Right lobe of liver (tissue), 6 donors: ENCODE measurements at regions not wholly inside any gene's neighbourhood (a gene's known extent, or its start where the extent isn't known, plus 50 kb on each side); places are given as distances from the start of the nearest gene placed in this dataset.
"Not testable (repeated sequence)": the region's sequence is repeated elsewhere in the genome, so short reads cannot be mapped to it uniquely, and the experiment has no call there.

Source experiments
- ATAC-seq, 4 donors: fragments of 200-7000 bp; cut with Tn5 transposase; one replicate each; pipeline ENCODE4 v1.9.1; 2020; ENCODE audit warnings: mild to moderate bottlenecking in 4 of 4, moderate library complexity in 4 of 4
- DNase-seq, 3 donors: peaks; one replicate each; pipeline ENCODE4 v3.0.0-alpha.2; 2020
- H3K27ac ChIP-seq, 3 donors: fragments of 200-600 bp; one replicate each; pipeline ENCODE4 v1.8.0; 2022
- H3K27me3 ChIP-seq, 2 donors: fragments of 200-600 bp; one replicate each; pipeline ENCODE4 v1.8.0; 2022
- H3K36me3 ChIP-seq, 4 donors: fragments of 200-600 bp; sonication (generic) in 1 of 4; one replicate each; pipeline versions ENCODE4 v1.5.1 to v1.8.0; 2017 to 2022; ENCODE audit warnings: control low read depth in 1 of 4
- H3K4me1 ChIP-seq, 4 donors: fragments of 200-600 bp; sonication (generic) in 1 of 4; one replicate each; pipeline versions ENCODE4 v1.5.1 to v1.8.0; 2017 to 2022; ENCODE audit warnings: control low read depth in 1 of 4
- H3K4me3 ChIP-seq, 3 donors: fragments of 200-600 bp; one replicate each; pipeline ENCODE4 v1.8.0; 2022
- H3K9me3 ChIP-seq, 4 donors: fragments of 200-600 bp; sonication (generic) in 1 of 4; one replicate each; pipeline versions ENCODE4 v1.5.1 to v1.8.0; 2017 to 2022; ENCODE audit warnings: control low read depth in 1 of 4
- CTCF ChIP-seq, 4 donors: fragments of 200-600 bp in 3 of 4; fragments of 450-650 bp in 1 of 4; IDR thresholded peaks; one replicate each; pipeline versions ENCODE4 v1.5.1 to v1.8.0; 2016 to 2022; ENCODE audit warnings: antibody characterized with exemption in 4 of 4, mild to moderate bottlenecking in 2 of 4
- POLR2A ChIP-seq: fragments of 450-650 bp; IDR thresholded peaks from one replicate; pipeline ENCODE4 v1.6.1; 2017; ENCODE audit warnings: antibody characterized with exemption, mild to moderate bottlenecking
- WGBS: methylation state at CpG from one replicate; pipeline ENCODE4 v1.1.6; 2018; ENCODE audit warnings: low coverage, low lambda C conversion rate; ENCODE audit not compliant: insufficient coverage; ENCODE audit errors: missing lambda C conversion rate; 5-methylcytosine and 5-hydroxymethylcytosine counted together
- intact Hi-C, 2 donors: fragments of 100-400 bp; cut with DNase I; formaldehyde crosslinking; loops; one replicate each; pipeline versions ENCODE4 v1.11.2 to v1.14.1; 2022
- donor health status: DM: no; HTN: yes; CAD: no.
- donor health status: DM: no; HTN: no; CAD: no.
- donor health status: DM: no; HTN: no; CAD: no.
- donor health status: DM: no; HTN: yes; CAD: no.
- donor health status: DM: no; HTN: yes; CAD: no.

GRCh38 chr4:138473339-138473738, 231.2 kb upstream of the SLC7A11 start:
- DNase-seq = no peak
- Histone ChIP-seq H3K27ac (no peak overlapping the region), H3K27me3 (no peaks in the 10 kb centered on the region), H3K36me3 (no peaks in the 10 kb centered on the region), H3K9me3 (no peaks in the 10 kb centered on the region), H3K4me1 (no peaks in the 10 kb centered on the region), H3K4me3 (no peak overlapping the region)
- WGBS = 74% methylated on average over 4 of the region's 4 CpGs
- ATAC-seq = no peak
- TF ChIP-seq CTCF (IDR thresholded peaks at IDR 0.05) = no peak
- TF ChIP-seq POLR2A = no peak
- intact Hi-C loops = no loop called here

- Histone ChIP-seq H3K4me3 (no peak overlapping the region), H3K27ac (no peak overlapping the region), H3K4me1 (no peaks in the 10 kb centered on the region), H3K9me3 (no peaks in the 10 kb centered on the region), H3K27me3 (no peaks in the 10 kb centered on the region), H3K36me3 (no peaks in the 10 kb centered on the region)
- WGBS = 58% methylated on average over 6 of the region's 6 CpGs
- intact Hi-C loops = no loop called here
- TF ChIP-seq POLR2A (no peak), CTCF (IDR thresholded peaks at IDR 0.05) (no peak)
- no peak for DNase-seq
- ATAC-seq = no peak
Observed at GRCh38 chr4:138460477-138461414, 218.6 kb upstream of the SLC7A11 start.

GRCh38 chr4:138458751-138459150, 216.6 kb upstream of the SLC7A11 start:
- no peaks in the 10 kb centered on the region for H3K9me3 ChIP-seq
- no peak overlapping the region for H3K27ac ChIP-seq
- H3K27me3 ChIP-seq = no peaks in the 10 kb centered on the region
- H3K4me1 ChIP-seq = no peaks in the 10 kb centered on the region
- no peak for DNase-seq
- ATAC-seq = no peak
- no peaks in the 10 kb centered on the region for H3K36me3 ChIP-seq
- no peak for TF ChIP-seq POLR2A
- no peak for TF ChIP-seq CTCF (IDR thresholded peaks at IDR 0.05)
- 61% methylated on average over 3 of the region's 3 CpGs for WGBS
- no peak overlapping the region for H3K4me3 ChIP-seq
- intact Hi-C loops = no loop called here

- H3K27me3 ChIP-seq, H3K4me3 ChIP-seq, H3K27ac ChIP-seq, H3K36me3 ChIP-seq, DNase-seq, intact Hi-C loops, H3K4me1 ChIP-seq, H3K9me3 ChIP-seq, ATAC-seq: not testable (repeated sequence)
- WGBS = 70% methylated on average over 2 of the region's 2 CpGs
Observed at GRCh38 chr4:138456349-138456748, 214.2 kb upstream of the SLC7A11 start.

- Histone ChIP-seq H3K27ac (no peak overlapping the region), H3K27me3 (no peaks in the 10 kb centered on the region), H3K4me3 (no peak overlapping the region), H3K36me3 (no peaks in the 10 kb centered on the region), H3K4me1 (no peaks in the 10 kb centered on the region), H3K9me3 (no peaks in the 10 kb centered on the region)
- 100% methylated on average over 1 of the region's 1 CpG for WGBS
- TF ChIP-seq POLR2A (no peak), CTCF (IDR thresholded peaks at IDR 0.05) (no peak)
- ATAC-seq (no peak), DNase-seq (no peak)
- intact Hi-C loops = no loop called here
Observed at GRCh38 chr4:138455097-138455496, 212.9 kb upstream of the SLC7A11 start.
